ENCODE measurements at regions not wholly inside any gene's neighbourhood (a gene's known extent, or its start where the extent isn't known, plus 50 kb on each side); places are given as distances from the start of the nearest gene placed in this dataset.

DNA sequence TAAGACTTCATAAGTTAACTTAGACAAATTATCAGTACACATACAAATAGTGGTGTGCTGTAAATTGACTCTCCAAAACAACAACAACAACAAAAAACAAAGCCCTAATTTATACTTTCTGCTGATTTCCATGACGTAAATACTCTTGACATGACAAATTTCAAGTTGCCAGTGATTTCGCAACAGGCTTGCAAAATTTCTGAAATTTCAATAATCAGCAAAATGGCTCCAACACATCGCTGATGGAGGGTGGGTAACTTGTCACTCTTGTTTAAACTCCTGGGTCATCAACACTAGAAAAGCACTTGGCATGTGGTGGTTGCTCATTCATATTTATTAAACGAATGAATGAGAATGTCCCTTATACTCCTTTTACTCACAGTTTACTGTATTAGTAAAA lies 205.2 kb upstream of the SATB1 start:
- TF ChIP-seq CTCF (IDR thresholded peaks at IDR 0.05) (no peak), EP300 (IDR thresholded peaks at IDR 0.05) (no peak), POLR2A (IDR thresholded peaks at IDR 0.05) (no peak)
